Left lung (tissue), 4 donors: ENCODE measurements at regions not wholly inside any gene's neighbourhood (a gene's known extent, or its start where the extent isn't known, plus 50 kb on each side); places are given as distances from the start of the nearest gene placed in this dataset.

ENCODE experiments used
- ATAC-seq: fragments of 200-7000 bp; cut with Tn5 transposase; one replicate; pipeline ENCODE4 v1.9.1; 2020; ENCODE audit warnings: moderate library complexity
- DNase-seq, 4 donors: peaks; one replicate each; pipeline ENCODE4 v3.0.0-alpha.2; 2013 to 2020
- H3K27ac ChIP-seq, 2 donors: fragments of 200-600 bp; sonication (generic) in 1 of 2; one replicate each; pipeline versions ENCODE4 v1.5.0 to v1.8.0; 2020 to 2021
- H3K27me3 ChIP-seq, 2 donors: fragments of 200-600 bp; sonication (generic) in 1 of 2; one replicate each; pipeline versions ENCODE4 v1.5.0 to v1.8.0; 2020 to 2021
- H3K36me3 ChIP-seq, 2 donors: fragments of 200-600 bp; sonication (generic) in 1 of 2; one replicate each; pipeline versions ENCODE4 v1.5.0 to v1.8.0; 2020 to 2021
- H3K4me1 ChIP-seq, 2 donors: fragments of 200-600 bp; one replicate each; pipeline ENCODE4 v1.8.0; 2021
- H3K4me3 ChIP-seq, 2 donors: fragments of 200-600 bp; sonication (generic) in 1 of 2; one replicate each; pipeline versions ENCODE4 v1.5.0 to v1.8.0; 2020 to 2021; ENCODE audit warnings: mild to moderate bottlenecking in 1 of 2
- H3K9me3 ChIP-seq, 2 donors: fragments of 200-600 bp; sonication (generic) in 1 of 2; one replicate each; pipeline versions ENCODE4 v1.5.0 to v1.8.0; 2020 to 2021
- intact Hi-C, 2 donors: fragments of 100-400 bp; cut with DNase I; formaldehyde crosslinking; loops; one replicate each; pipeline versions ENCODE4 v1.11.2 to v1.14.2; 2022
- TF ChIP-seq, protein P1 (sequence below), 2 donors: fragments of 200-600 bp; sonication (generic) in 1 of 2; IDR thresholded peaks; one replicate each; pipeline versions ENCODE4 v1.5.0 to v1.8.0; 2021; ENCODE audit warnings: antibody characterized with exemption in 2 of 2
- donor health status: DM: no; HTN: yes; CAD: no.
- donor health status: DM: no; HTN: no; CAD: no.

DNA sequence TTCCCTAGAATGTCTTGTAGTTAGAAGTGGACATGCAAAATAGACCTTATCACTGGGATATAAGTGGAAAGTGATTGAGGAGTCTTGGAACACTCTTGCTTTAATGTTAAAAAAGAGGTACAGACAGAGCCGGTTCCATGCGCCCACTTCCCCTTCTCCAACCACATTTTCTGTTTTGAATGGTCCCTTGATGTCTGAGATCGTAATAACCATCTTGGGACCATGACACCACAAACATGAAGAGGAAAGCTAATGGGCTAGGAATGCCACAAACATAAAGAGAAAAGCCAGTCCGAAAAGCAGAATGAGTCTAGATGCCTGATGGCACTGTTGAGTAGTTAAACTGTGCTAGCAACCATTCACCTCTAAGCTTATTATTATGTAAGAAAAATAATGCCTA is 54.8 kb upstream of the SPON1 start:
- no peaks in the 10 kb centered on the region for H3K4me1 ChIP-seq
- H3K36me3 ChIP-seq, result no peaks in the 10 kb centered on the region
- H3K4me3 ChIP-seq, result no peak overlapping the region
- TF ChIP-seq, protein P1, sequence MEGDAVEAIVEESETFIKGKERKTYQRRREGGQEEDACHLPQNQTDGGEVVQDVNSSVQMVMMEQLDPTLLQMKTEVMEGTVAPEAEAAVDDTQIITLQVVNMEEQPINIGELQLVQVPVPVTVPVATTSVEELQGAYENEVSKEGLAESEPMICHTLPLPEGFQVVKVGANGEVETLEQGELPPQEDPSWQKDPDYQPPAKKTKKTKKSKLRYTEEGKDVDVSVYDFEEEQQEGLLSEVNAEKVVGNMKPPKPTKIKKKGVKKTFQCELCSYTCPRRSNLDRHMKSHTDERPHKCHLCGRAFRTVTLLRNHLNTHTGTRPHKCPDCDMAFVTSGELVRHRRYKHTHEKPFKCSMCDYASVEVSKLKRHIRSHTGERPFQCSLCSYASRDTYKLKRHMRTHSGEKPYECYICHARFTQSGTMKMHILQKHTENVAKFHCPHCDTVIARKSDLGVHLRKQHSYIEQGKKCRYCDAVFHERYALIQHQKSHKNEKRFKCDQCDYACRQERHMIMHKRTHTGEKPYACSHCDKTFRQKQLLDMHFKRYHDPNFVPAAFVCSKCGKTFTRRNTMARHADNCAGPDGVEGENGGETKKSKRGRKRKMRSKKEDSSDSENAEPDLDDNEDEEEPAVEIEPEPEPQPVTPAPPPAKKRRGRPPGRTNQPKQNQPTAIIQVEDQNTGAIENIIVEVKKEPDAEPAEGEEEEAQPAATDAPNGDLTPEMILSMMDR (IDR thresholded peaks at IDR 0.05), result no peak
- intact Hi-C loops, result no loop called here
- ATAC-seq (no peak), DNase-seq (no peak)
- H3K27ac ChIP-seq, result no peak overlapping the region
- no peaks in the 10 kb centered on the region for H3K27me3 ChIP-seq
- H3K9me3 ChIP-seq, result peaks cover 0 to 17% of the 10 kb centered on the region in 2 donors

- no peak for ATAC-seq
- Histone ChIP-seq H3K27ac (no peak overlapping the region), H3K9me3 (peaks cover 0 to 17% of the 10 kb centered on the region in 2 donors), H3K4me1 (no peaks in the 10 kb centered on the region), H3K36me3 (no peaks in the 10 kb centered on the region), H3K27me3 (no peaks in the 10 kb centered on the region), H3K4me3 (no peak overlapping the region)
- intact Hi-C loops, result no loop called here
- no peak for DNase-seq
- TF ChIP-seq, protein P1 (IDR thresholded peaks at IDR 0.05), result no peak
These were observed 54.0 kb upstream of the SPON1 start for GRCh38 chr11:13908535-13908934.
